ENCODE measurements at regions not wholly inside any gene's neighbourhood (a gene's known extent, or its start where the extent isn't known, plus 50 kb on each side); places are given as distances from the start of the nearest gene placed in this dataset.
"Not testable (repeated sequence)": the region's sequence is repeated elsewhere in the genome, so short reads cannot be mapped to it uniquely, and the experiment has no call there.

- no peak for DNase-seq
Measured at GRCh38 chr22:48301908-48302307, 1525.8 kb downstream of the BRD1 start.

DNA sequence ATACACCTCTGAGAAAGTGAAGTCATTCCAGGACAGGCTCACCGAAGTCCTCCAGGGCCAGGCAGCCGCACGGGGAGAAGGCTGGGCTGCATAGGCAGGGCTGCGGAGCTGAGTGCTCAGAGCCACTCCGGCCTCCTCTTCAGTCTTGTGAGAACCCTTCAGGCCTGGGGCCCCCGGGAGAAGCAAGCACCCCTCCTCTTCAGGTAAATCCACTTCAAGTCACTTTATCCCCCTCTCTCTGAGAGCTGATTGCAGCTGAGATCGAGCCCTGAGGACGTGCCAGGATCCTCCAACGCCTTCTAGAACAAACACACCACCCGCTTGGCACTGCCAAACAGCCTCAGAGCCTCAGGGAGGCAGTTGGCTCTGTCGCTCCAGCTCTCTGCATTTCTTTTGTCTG, 1526.3 kb downstream of the BRD1 start:
- peak; percentile 16 for DNase-seq

DNA sequence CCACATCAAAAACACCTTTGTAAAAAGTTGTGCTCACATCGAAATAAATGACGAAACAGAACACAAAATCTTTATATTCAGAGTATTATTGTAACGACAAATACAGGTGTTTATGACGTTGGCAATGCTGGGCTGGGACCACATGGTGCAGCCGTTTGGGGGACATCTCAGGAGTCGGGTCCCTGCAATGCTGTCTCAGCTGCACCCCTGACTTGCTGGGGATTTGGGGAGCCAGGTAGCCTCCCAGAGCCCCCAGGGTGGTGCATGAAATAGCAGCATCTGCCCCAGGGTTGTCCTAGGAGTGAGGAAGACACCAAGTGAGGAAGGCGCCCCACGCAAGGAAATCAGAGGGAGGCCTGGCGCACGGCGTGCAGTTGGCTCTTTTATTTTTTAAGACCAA, 1526.8 kb downstream of the BRD1 start:
- no peak for DNase-seq

- DNase-seq: no peak
Measured at GRCh38 chr22:48299801-48300200, 1527.9 kb downstream of the BRD1 start.

DNA sequence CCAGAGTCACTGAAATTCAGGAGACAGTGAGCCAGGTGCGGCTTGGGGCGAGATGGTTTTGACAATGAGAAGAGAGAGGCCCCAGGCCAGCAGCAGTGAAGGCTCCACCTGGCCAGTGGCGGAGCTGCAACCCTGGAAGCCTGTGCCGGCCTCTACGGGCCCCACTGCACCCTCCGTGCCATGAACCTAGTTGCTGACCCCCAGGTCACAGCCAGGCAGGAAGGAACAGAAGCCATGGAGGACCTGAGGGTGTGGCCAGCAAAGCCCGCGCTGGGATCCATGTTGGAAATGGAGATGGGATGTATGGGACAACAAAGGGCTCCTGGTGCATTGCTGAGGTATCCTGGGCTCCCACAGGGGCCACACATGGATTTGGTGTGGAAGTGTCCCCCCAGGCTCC, 1528.5 kb downstream of the BRD1 start:
- DNase-seq: no peak

- no peak for DNase-seq
Measured at GRCh38 chr22:48297296-48297695, 1530.4 kb downstream of the BRD1 start.

DNA sequence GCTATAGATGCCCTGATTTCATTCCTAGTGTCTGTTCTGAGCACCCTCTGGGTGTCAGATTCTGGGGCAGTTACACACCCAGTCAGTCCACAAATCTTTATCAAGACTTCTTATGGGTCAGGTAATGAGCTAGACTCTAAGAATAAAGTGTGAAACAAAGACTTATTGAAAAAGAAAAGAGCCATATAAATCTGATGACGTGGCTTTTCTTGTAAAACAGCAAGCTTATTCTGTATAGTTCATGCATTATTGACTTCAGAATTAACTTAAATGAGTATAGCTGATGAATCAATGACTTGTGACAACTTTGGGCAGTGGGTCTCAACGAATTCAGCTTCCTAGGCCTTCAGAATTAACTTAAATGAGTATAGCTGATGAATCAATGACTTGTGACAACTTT, 1527.5 kb downstream of the TBC1D22A start:
- DNase-seq: not testable (repeated sequence)

DNA sequence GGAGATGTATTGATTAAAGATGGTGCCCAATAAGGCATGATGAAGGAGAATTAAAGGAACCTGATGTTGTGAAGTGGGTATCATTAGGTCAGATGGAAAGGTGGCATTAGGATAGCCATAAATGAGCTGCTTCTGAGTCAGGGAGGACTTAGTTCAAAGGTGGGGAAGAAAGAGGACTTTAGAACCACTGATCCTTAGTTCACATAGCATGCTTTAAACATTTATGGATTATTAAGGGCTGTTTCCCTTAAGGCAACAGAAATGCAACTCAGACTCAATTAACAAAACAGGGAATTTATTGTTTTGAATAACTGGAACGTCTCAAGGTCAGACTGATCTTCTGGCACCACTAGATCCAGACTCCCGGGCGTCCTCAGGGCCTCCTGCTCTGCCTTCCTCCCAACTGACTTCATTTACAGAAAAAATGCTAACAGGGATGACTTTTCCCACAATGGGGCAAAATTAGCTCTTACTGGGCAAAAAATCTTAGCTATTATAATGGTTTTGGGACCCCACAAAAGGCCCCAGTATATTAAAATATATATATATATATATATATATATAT, 1526.0 kb downstream of the TBC1D22A start:
- no peak for DNase-seq

- no peak for DNase-seq
Measured at GRCh38 chr22:48287031-48287430, 1524.6 kb downstream of the TBC1D22A start.

DNA sequence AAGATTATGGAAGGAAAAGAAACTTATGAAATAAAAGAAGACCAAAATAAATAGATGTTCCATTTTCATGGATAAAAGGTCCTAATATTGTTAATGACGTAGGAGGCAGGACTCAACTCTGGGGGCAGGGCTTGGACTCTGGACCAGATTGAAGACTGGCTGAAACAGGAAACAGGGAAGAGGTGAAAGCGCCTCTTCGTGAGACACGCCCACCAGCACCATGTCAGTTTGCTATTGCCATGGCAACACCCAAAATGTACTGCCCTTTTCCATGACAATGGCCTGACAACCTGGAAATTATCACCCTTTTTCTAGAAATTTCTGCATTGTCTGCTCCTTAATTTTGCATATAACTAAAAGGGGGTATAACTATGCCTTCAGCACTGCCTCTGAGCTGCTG, 1522.2 kb downstream of the TBC1D22A start:
- DNase-seq: no peak

GRCh38 chr22:48282804-48283203, 1520.4 kb downstream of the TBC1D22A start:
- no peak for DNase-seq

GRCh38 chr22:48279461-48279756, 1517.0 kb downstream of the TBC1D22A start:
- no peak for DNase-seq

GRCh38 chr22:48278620-48279460, 1516.4 kb downstream of the TBC1D22A start:
- DNase-seq: no peak

DNA sequence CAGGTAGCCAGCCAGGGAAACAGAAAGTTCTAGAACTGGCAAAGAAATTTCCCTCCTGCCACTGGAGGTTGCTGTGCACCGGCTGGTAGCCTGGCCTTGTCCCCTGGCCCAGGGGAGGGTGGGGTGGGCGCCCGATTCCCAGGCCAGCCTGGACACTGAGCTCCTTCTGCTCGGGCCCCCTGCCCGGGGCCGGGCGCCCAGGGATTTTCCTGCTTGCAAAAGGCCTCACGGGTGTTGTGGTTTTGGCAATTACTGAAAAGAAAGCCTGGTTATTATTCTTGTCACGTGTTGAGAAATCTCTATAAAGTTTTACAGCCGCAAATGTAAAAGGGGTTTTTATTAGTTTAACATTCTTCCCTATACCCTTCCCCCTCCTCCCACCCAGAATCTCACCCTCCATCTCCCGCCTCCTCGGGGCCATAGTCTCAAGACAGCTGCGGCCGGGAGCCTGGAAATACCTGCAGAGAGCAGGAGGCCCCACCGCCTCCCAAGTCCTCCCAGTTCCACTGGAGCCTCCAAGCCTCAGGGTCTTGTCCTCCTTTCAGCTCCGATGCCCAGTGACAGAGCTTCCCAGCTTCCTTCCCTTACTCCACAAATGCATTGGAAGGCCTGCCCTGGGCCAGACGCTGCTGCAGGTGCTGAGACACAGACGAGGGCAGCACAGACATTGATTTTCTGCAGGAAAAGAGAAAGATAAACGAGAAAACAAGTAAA, 1515.6 kb downstream of the TBC1D22A start:
- no peak for DNase-seq

GRCh38 chr22:48276994-48277867, 1514.8 kb downstream of the TBC1D22A start:
- no peak for DNase-seq

- no peak for DNase-seq
Measured at GRCh38 chr22:48275412-48275811, 1513.0 kb downstream of the TBC1D22A start.

GRCh38 chr22:48270731-48271130, 1508.3 kb downstream of the TBC1D22A start:
- DNase-seq: no peak

DNA sequence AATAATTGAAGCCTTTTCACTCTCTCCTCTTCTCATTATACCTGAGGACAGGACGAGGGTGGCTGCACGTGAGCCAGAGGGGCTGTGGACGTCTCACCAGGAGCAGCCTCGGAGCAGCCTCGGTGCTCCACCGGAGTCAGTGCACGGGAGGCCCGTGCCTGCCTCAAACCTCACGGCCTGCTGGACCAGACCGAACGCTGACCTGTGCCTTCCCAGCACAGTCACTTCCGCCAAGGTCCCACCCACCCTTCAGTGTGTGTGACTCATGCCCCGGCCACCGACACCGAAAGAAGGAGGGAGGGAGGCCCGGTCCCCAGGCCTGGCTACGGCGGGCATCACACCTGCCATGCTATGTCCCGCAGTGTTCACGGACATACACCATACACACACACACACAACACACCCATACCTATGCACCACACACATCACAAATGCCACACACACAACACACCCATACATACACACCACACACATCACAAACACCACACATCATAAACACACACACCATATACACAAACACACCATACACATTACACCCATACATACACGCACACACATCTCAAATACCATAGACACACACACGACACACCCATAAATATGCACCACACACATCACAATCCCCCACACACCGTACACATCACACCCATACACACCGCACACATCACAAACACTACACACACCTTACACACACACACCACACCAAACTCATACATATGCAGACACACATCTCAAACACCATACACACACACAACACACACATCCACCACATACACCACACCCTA, 1506.5 kb downstream of the TBC1D22A start:
- no peak for DNase-seq

DNA sequence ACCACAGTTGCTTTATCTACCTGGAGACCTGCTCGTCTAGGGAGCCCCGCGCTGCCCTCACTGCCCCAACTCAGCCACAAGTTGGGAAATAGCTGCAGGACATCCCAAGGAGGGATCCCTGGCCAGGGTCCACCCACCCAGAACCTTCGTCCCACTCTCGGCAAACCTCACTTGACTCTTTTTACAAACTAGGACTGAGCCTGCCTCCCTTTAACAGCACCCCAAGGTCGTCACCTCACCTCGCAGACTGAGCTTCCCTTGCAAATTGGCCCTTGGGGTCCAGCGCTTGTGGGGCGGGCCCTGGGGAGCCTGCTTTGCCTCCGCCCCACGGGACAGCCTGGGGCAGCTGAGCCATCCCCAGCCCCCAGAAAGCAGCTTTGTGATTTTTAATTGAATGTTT, 1505.8 kb downstream of the TBC1D22A start:
- no peak for DNase-seq

- no peak for DNase-seq
Measured at GRCh38 chr22:48267681-48268080, 1505.2 kb downstream of the TBC1D22A start.

- DNase-seq: no peak
Measured at GRCh38 chr22:48265000-48265625, 1502.7 kb downstream of the TBC1D22A start.

DNA sequence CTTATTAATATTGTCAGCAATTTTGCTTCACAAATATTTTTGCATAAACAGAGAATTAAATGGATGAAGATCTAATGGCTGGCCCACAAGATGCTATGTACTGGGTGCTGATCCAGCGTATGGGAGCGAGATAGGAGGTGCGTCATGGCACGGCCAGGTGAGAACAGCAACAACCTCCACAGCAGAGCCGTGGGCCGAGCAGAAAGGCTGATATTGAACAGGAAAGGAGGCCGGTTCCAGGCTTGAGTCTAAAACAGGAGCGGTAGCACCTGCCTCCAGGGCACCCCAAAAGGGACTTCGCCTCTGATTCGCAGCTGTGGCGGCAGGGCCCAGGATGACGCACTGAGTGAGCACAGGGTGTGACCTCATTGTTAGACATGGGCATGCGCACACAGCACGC, 1502.1 kb downstream of the TBC1D22A start:
- no peak for DNase-seq
